ENCODE measurements at regions not wholly inside any gene's neighbourhood (a gene's known extent, or its start where the extent isn't known, plus 50 kb on each side); places are given as distances from the start of the nearest gene placed in this dataset.
"Not testable (repeated sequence)": the region's sequence is repeated elsewhere in the genome, so short reads cannot be mapped to it uniquely, and the experiment has no call there.

GRCh38 chr18:78427081-78427480, 552.5 kb upstream of the SALL3 start:
- DNase-seq, result no peak

- no peak for DNase-seq
These were observed 550.2 kb upstream of the SALL3 start for GRCh38 chr18:78429127-78430108.

- DNase-seq, result no peak
These were observed 549.4 kb upstream of the SALL3 start for GRCh38 chr18:78430131-78430758.

GRCh38 chr18:78431606-78432005, 548.0 kb upstream of the SALL3 start:
- no peak for DNase-seq

DNA sequence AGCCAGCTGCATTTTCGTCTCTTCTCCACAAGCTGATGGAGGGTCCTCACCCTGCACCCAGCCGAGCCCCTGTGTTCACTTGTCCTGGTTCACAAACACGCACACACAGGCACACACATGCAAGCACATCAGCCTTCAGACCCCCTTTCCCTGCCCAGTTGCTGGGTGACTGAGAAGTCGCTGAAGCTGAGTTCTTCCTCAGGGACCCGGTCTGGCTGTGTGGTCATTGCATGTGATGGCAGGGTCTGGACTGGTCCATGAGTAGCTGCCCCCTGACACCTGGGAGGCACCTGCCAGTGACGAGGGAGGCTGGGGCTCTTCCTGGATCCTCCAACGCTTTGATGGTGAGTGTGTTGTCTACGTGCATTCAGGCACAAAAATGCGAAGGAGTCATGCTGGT, 546.1 kb upstream of the SALL3 start:
- DNase-seq, result no peak

DNA sequence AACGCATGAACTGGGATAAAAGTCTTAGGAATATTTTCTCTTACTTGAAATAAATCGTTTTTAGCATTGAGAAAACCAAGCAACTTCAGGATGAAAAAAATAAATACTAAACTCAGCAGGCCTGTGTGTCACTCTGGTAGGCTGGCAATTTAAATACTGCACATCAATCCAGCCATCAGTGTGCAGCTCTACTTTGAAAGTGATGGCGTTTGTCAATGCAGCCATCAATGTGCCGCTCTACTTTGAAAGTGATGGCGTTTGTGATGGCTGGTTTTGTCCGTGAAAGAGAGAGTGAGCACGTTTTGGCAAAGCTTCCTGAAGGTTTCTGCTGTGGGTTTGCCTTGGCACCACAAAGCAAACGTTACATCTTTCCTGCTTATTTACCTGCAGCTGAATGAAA, 543.5 kb upstream of the SALL3 start:
- DNase-seq, result no peak

- not testable (repeated sequence) for DNase-seq
These were observed 541.4 kb upstream of the SALL3 start for GRCh38 chr18:78438235-78438634.

DNA sequence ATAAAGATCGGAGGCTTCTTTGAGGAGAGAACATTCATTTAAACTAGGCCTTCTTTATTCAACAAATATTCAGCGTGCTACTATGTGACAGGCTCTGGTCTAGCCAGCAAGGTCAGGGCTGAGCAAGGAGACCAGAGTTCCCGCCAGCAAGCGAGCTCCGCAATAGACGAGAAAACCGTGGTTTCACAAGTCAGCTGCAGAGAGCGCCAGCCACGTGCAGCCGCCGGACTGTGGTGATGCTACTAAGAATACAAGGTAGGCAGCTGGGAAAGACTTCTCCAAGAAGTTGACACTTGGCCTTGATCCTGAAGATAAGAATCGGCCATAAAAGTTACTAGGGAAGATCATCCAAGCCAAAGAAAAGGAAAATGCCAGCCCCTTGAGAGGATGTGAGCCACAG, 533.7 kb upstream of the SALL3 start:
- no peak for DNase-seq

DNA sequence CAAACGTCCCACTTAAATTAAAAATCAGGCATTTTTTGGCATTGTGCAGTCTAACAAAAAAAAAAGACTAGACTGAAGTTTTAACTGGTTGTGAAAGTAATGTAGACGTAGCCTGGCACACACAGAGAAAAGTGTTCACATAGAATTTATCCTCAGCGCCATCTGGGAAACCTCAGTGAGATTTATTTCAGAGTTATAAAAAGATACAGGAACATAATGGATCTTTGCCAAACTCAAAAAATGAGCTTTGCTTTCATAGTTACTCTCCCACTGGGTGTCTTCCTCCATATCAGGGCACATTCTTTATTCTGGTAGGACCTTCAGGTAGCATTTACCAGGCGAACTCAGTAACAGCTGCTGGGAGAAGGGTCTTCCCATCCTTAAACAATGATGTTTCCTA, 532.4 kb upstream of the SALL3 start:
- no peak for DNase-seq

GRCh38 chr18:78448106-78448505, 531.5 kb upstream of the SALL3 start:
- DNase-seq, result no peak

DNA sequence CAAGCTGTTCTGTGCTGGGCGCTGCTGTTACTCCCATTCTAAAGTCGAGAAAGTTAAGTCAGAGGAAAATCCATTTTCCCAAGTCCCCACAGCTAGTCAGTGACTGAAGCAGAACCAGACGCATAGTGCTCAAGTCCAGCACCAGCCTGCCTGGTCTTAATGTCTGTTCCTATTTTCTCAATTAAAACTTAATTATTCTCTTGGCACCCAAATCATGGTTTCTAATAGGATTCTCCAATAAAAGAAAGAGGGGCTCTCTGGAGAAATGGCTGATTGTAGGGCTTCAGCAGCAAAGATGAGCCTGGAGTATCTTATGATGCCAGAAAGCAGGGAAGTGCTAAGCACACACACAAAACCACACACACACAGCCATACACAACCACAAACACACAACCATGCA, 531.0 kb upstream of the SALL3 start:
- DNase-seq, result no peak

DNA sequence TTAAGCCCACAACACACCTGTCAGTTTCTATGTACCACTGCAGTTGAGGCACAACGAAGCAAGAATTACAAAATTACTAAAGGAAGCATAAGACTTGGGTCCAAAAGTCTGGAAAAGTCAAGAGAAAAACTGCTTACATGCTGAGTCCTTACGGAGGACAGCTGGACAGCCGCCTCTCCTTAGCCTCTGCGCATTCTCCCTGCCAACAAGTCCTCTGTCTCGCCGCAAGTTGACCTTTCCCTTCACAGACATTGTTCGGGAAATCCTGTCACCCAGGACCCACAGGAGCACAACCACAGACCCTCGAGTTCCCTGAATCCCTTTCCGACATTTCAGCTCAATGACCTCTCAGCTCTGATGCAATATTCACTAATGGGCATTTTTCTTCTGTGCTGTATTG, 525.4 kb upstream of the SALL3 start:
- no peak for DNase-seq

DNA sequence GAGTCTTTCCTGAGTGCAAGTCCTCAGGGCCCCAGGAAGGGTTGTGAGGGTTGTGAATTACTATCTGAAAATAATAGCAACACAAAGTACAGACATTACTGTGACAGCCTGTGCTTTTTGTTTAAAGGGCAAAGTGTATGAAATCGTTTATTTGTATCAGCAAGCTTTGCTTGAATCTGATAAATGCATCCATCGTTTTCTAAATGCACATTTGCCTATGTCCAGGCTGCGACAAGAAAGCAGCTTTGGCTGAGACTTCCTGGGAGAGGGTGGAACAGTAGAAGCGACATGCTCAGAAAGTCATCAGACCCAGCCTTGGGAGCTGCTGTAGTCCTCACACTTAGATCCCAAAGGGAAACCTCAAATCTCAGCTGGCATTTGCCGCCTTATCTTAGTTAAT, 524.2 kb upstream of the SALL3 start:
- no peak for DNase-seq

DNA sequence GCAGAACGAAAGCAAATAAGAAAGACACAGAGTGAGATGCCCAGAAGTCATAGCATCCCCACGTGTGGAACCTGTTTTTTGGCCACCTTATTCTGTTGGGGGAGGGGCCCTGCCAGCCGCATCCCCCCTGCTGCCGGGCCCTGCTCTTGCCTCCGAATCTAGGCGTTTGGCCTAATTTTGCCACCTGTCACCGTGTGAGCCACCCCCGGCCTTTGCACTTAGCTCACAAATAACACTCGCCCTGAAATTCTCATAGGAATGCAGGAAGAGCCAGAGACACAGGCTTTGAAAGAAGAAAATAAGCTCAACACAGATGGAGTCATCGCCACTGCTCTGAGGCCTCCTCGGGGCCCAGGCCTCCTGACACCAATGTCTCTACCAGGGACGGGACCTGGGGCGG, 522.6 kb upstream of the SALL3 start:
- DNase-seq, result no peak

- no peak for DNase-seq
These were observed 521.9 kb upstream of the SALL3 start for GRCh38 chr18:78457731-78458130.

- DNase-seq, result no peak
These were observed 521.3 kb upstream of the SALL3 start for GRCh38 chr18:78458356-78458755.

DNA sequence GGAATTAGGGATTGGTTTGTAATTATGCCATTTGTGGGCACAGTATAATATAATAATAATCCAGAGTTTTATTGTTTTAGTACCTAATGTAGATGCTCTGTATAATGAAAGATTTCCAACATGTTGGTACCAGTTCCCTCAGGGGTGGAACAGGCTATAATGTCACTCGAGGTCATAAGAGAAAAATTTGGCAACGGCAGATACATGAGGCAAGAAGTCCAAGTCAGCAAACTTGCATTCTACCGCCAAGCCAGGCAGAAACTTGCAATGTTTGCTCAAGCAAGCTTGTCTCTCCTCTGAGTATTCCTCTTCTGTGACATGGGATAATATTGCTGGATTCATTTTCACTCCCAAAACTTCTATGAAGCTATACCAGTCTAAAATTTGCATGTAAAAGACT, 520.0 kb upstream of the SALL3 start:
- no peak for DNase-seq

DNA sequence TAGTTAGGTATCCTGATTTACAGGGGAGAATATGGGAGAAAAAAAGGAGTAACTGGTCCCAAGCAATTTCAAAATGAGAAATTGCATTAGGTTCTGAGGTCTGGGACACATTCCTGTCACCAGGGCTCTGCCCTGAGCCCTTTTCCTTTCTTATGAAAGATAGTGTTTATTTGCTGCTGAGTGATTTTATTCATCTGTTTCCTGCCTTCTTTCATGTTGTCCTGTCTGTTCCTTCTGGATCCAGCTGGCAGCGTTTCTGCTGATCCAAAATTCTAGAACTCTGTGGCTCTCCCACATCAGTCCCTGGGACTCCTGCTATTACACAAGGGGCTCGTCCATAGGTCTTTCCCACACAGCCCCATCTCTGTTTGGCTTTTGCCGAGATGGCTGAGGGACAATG, 519.1 kb upstream of the SALL3 start:
- no peak for DNase-seq

GRCh38 chr18:78473563-78473962, 506.1 kb upstream of the SALL3 start:
- DNase-seq, result no peak

- no peak for DNase-seq
These were observed 501.8 kb upstream of the SALL3 start for GRCh38 chr18:78477840-78478239.

DNA sequence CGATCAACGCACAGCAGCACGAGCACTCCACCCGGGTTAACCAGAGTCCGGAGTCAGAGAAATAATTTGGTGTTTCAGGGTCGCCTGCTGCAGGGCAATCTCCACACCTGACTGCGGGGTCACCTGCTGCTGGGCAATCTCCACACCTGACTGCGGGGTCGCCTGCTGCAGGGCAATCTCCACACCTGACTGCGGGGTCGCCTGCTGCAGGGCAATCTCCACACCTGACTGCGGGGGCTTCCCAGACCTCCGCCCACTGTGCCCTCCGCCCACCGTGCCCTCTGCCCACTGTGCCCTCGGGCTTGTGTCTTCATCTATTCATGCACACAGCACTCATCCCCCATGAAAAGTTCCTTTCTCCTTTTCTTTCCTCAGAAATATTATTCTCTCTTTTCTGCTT, 500.2 kb upstream of the SALL3 start:
- DNase-seq, result no peak

DNA sequence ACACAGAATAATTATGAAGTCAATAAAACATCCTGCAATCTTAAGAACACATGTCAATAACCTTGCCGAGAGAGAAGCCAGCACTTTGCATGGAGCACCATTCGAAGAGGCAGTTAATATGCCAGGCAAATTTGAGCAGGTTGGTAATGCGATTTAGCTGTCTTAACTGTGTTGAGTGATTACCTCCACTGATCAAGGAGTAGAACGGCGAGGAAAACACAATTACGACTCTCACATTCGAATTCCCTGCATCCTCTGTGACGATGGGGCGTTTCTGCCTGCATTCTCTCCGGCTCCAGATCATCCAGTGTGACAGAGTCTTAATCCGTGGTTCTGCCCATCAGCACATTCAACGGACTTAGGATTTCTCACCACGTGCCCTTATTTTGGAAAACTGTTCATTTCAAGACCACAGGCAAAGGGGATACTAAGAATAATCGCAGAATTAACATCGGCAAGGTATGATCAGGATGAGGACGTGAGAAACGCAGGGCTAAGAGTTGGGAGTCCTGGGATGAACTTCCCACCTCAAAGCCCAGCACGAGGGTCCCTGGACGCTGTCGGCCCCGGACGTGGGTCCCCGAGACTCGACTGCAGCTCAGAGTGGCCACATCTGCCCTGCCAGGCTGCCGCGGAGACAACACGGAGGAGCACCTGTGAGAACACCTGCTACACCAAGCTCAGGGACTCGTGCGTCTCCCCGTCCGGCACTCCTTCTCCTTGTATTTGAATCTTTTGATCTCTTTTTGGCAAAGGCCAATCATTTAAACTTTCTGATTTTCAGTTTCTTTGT, 499.2 kb upstream of the SALL3 start:
- DNase-seq, result no peak

- DNase-seq, result no peak
These were observed 497.2 kb upstream of the SALL3 start for GRCh38 chr18:78482378-78482777.

- DNase-seq, result no peak
These were observed 492.0 kb upstream of the SALL3 start for GRCh38 chr18:78487649-78488048.

All from bone marrow (tissue), 2 donors.